ENCODE measurements at regions not wholly inside any gene's neighbourhood (a gene's known extent, or its start where the extent isn't known, plus 50 kb on each side); places are given as distances from the start of the nearest gene placed in this dataset.

GRCh38 chr21:16535626-16536025 is 805.8 kb downstream of the USP25 start:
- 27% methylated on average over 1 of the region's 1 CpG for WGBS
- Histone ChIP-seq H3K27ac (peak overlapping the region; percentile 78), H3K4me3 (peak overlapping the region; percentile 31 to 40), H3K9me3 (no peaks in the 10 kb centered on the region), H3K36me3 (no peaks in the 10 kb centered on the region), H3K27me3 (replicated peaks; ENCODE audit: insufficient read depth) (no peaks in the 10 kb centered on the region), H3K4me1 (replicated peaks) (no peaks in the 10 kb centered on the region)
- DNase-seq (ENCODE audit: low spot score), result no peak
- intact Hi-C loops (cut with DNase I), result loop anchor here (2.0 to 10.0 kb wide), 2 partner anchors 341 to 453 kb away; no protein-coding TSS in a partner anchor
- no peak for TF ChIP-seq POLR2AphosphoS5 (IDR thresholded peaks at IDR 0.05)

- Histone ChIP-seq H3K36me3 (no peaks in the 10 kb centered on the region), H3K27me3 (replicated peaks; ENCODE audit: insufficient read depth) (no peaks in the 10 kb centered on the region), H3K27ac (peak overlapping the region; percentile 78), H3K4me3 (peak overlapping the region; percentile 31 to 40), H3K4me1 (replicated peaks) (no peaks in the 10 kb centered on the region), H3K9me3 (no peaks in the 10 kb centered on the region)
- TF ChIP-seq POLR2AphosphoS5 (IDR thresholded peaks at IDR 0.05) (no peak), POLR2A (IDR thresholded peaks at IDR 0.05) (no peak), CTCF (IDR thresholded peaks at IDR 0.05) (no peak)
- intact Hi-C loops (cut with DNase I), result loop anchor here (2.0 to 10.0 kb wide), 2 partner anchors 341 to 453 kb away; no protein-coding TSS in a partner anchor
- no peak for DNase-seq (ENCODE audit: low spot score)
These were observed 806.4 kb downstream of the USP25 start for GRCh38 chr21:16536140-16536539.

- TF ChIP-seq CTCF (IDR thresholded peaks at IDR 0.05) (no peak), POLR2AphosphoS5 (IDR thresholded peaks at IDR 0.05) (peak; percentile 41)
- Histone ChIP-seq H3K4me1 (replicated peaks) (no peaks in the 10 kb centered on the region), H3K4me3 (peak overlapping the region; percentile 31 to 40), H3K27ac (peak overlapping the region; percentile 78), H3K36me3 (no peaks in the 10 kb centered on the region), H3K9me3 (no peaks in the 10 kb centered on the region), H3K27me3 (replicated peaks; ENCODE audit: insufficient read depth) (no peaks in the 10 kb centered on the region)
- intact Hi-C loops (cut with DNase I), result loop anchor here (2.0 to 10.0 kb wide), 2 partner anchors 342 to 454 kb away; no protein-coding TSS in a partner anchor
- 21% methylated on average over 12 of the region's 12 CpGs for WGBS
- no peak for DNase-seq (ENCODE audit: low spot score)
These were observed 807.1 kb downstream of the USP25 start for GRCh38 chr21:16536643-16537434.

- H3K4me3 ChIP-seq, result peak overlapping the region; percentile 31 to 40
- no peaks in the 10 kb centered on the region for H3K27me3 ChIP-seq (replicated peaks; ENCODE audit: insufficient read depth)
These were observed 807.7 kb downstream of the USP25 start for GRCh38 chr21:16537501-16537900.

GRCh38 chr21:16538405-16538804 is 808.6 kb downstream of the USP25 start:
- intact Hi-C loops (cut with DNase I), result loop anchor here (10.0 kb wide), 1 partner anchor 344 kb away; no protein-coding TSS in a partner anchor
- no peak for TF ChIP-seq POLR2AphosphoS5 (IDR thresholded peaks at IDR 0.05)
- TF ChIP-seq POLR2A (IDR thresholded peaks at IDR 0.05), result no peak
- TF ChIP-seq CTCF (IDR thresholded peaks at IDR 0.05), result no peak
- no peaks in the 10 kb centered on the region for H3K27me3 ChIP-seq (replicated peaks; ENCODE audit: insufficient read depth)
- H3K27ac ChIP-seq, result peak overlapping the region; percentile 78
- H3K4me3 ChIP-seq, result peak overlapping the region in 1 of 2 donors; percentile 31
- DNase-seq (ENCODE audit: low spot score), result no peak
- no peaks in the 10 kb centered on the region for H3K9me3 ChIP-seq
- H3K4me1 ChIP-seq (replicated peaks), result no peaks in the 10 kb centered on the region
- 59% methylated on average over 4 of the region's 4 CpGs for WGBS
- no peaks in the 10 kb centered on the region for H3K36me3 ChIP-seq

More at GRCh38 chr21:16537501-16537900, 807.7 kb downstream of the USP25 start:
- intact Hi-C loops (cut with DNase I), result loop anchor here (2.0 to 10.0 kb wide), 2 partner anchors 343 to 455 kb away; no protein-coding TSS in a partner anchor
- Histone ChIP-seq H3K27ac (peak overlapping the region; percentile 78), H3K36me3 (no peaks in the 10 kb centered on the region), H3K9me3 (no peaks in the 10 kb centered on the region), H3K4me1 (replicated peaks) (no peaks in the 10 kb centered on the region)
- TF ChIP-seq POLR2A (IDR thresholded peaks at IDR 0.05), result no peak
- no peak for TF ChIP-seq POLR2AphosphoS5 (IDR thresholded peaks at IDR 0.05)
- TF ChIP-seq CTCF (IDR thresholded peaks at IDR 0.05), result no peak
- no peak for DNase-seq (ENCODE audit: low spot score)
- 42% methylated on average over 2 of the region's 2 CpGs for WGBS

Measured in prostate gland (tissue), 2 donors.